ENCODE measurements at regions not wholly inside any gene's neighbourhood (a gene's known extent, or its start where the extent isn't known, plus 50 kb on each side); places are given as distances from the start of the nearest gene placed in this dataset.
A peak's percentile ranks its signal among the peaks of the same experiment; 100 is the strongest.

DNA sequence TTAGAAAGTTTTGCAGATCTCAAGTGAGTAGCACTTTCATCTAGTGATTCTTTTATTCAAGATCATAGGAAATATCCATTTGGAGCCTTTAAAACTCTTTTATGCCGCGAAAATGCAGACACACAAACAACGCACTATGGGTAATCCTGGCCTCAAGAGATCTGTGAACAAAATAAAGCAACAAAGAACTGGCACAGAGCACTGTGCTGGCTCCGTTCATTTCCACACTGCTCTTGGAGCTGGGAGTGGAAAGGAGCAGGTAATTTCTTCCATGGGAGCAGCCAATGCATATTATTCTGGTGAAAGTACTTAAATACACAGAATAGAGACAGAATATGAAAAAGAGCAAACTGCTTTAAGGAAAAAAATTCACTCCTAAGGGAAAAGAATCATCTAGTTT, 172.7 kb upstream of the FRG1 start:
- no peak overlapping the region for H3K4me3 Mint-ChIP-seq
- no peaks in the 10 kb centered on the region for H3K4me1 Mint-ChIP-seq
- no peaks in the 10 kb centered on the region for H3K9me3 Mint-ChIP-seq
- H3K27me3 Mint-ChIP-seq = no peaks in the 10 kb centered on the region
- H3K36me3 Mint-ChIP-seq = no peaks in the 10 kb centered on the region
- no peak overlapping the region for H3K27ac Mint-ChIP-seq
- DNase-seq = no peak
- no peak for ATAC-seq (replicated peaks)

DNA sequence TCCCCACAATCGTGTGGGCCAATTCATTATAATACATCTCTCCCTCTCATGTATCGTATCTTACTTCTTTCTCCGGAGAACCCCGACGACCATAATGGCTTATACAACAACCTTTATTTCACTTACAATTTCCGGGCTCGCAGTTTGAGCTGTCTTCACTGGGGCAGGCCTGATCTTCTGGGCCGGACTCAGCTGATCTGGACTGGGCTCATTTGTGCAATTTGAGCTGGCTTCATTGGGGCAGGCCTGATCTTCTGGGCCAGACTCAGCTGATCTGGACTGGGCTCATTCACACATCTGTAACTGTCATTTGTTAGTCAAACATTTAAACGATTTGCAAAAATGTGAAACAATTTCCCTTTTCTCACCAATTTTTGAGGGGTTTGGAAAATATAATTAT, 171.5 kb upstream of the FRG1 start:
- Mint-ChIP-seq H3K27me3 (no peaks in the 10 kb centered on the region), H3K27ac (no peak overlapping the region), H3K9me3 (peaks cover 0 to 1% of the 10 kb centered on the region in 2 donors), H3K36me3 (no peaks in the 10 kb centered on the region), H3K4me3 (no peak overlapping the region), H3K4me1 (no peaks in the 10 kb centered on the region)
- ATAC-seq (replicated peaks) (no peak), DNase-seq (no peak)

GRCh38 chr4:189771696-189772361, 168.8 kb upstream of the FRG1 start:
- Mint-ChIP-seq H3K36me3 (no peaks in the 10 kb centered on the region), H3K9me3 (peaks cover 0 to 1% of the 10 kb centered on the region in 2 donors), H3K4me1 (no peaks in the 10 kb centered on the region), H3K4me3 (no peak overlapping the region), H3K27me3 (no peaks in the 10 kb centered on the region), H3K27ac (no peak overlapping the region)
- DNase-seq = no peak
- ATAC-seq (replicated peaks) = no peak

DNA sequence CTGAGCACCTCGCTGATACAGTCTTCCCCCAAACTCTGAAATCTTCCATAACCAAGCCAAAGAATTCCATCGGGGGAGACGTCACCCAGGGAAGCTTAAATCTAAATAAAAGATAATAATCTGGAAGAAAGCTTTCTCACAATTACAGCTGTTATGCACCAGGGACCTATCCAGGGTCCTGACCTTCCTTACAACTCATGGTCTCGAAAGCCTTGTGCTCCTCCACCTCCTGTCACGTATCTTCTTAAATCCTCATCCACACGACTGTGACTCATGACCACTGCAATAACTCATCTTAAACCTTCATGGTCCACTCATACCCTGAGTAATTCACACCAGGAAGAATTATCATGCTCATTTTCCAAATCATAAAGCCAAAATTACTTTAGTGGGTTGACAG, 166.8 kb upstream of the FRG1 start:
- no peaks in the 10 kb centered on the region for H3K27me3 Mint-ChIP-seq
- no peak overlapping the region for H3K4me3 Mint-ChIP-seq
- ATAC-seq (replicated peaks) (no peak), DNase-seq (no peak)
- no peaks in the 10 kb centered on the region for H3K36me3 Mint-ChIP-seq
- H3K4me1 Mint-ChIP-seq = no peaks in the 10 kb centered on the region
- H3K27ac Mint-ChIP-seq = no peak overlapping the region
- peaks cover 1 to 3% of the 10 kb centered on the region in 2 donors for H3K9me3 Mint-ChIP-seq

DNA sequence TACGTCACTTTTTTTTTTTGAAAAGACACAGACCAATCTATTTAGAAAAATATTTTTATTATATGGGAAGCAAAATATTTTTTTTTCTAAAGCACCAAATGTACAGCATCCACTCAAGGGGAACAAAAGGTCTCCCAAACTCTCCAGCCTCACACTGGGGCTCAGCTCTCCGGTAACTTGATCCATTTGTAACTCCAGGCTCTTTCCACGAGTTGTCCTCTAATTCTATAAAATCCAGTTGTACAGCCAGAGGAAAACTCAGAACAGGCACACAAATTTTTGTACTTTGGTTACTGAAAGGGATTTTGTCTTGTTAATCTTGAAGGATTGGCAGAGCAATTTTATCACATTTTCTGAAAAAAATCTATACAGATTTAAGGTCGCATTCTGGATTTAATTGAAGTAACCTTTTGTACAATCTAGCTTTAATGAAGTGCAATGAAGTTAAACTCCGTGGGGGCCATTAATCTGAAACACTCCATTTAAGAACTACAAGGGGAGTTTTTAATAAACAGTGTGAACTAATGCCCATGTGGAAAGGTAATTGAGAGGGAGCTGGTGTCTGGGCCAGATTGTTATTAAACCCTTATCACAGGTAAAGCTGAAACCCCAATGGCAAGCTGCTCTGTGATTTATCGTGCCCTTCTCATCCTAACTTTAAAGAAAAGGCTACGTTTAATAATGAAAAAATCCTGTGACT, 161.2 kb upstream of the FRG1 start:
- H3K27ac Mint-ChIP-seq = no peak overlapping the region
- no peak overlapping the region for H3K4me3 Mint-ChIP-seq
- ATAC-seq (replicated peaks) (no peak), DNase-seq (no peak)
- H3K27me3 Mint-ChIP-seq = no peaks in the 10 kb centered on the region
- no peaks in the 10 kb centered on the region for H3K36me3 Mint-ChIP-seq
- H3K9me3 Mint-ChIP-seq = peaks cover 3 to 11% of the 10 kb centered on the region in 2 donors
- H3K4me1 Mint-ChIP-seq = no peaks in the 10 kb centered on the region

DNA sequence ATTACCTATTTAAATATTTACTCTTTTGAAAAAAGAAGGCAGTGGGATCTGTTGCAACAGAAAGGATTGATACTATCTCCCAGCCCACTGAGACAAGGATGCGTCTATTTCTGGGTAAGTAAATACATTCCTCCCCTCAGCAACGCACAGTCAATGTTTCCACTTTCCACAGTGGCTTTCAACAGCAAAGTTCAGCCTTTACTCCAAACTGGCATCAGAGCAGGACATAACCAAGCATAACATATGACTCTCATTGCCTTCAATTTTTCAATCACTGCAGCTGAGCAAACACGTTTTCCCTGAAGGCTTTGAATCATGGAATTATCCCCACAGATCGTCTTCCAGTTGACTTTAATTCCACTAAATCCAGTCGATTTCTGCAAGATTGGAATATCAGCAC, 160.3 kb upstream of the FRG1 start:
- Mint-ChIP-seq H3K4me1 (no peaks in the 10 kb centered on the region), H3K27me3 (no peaks in the 10 kb centered on the region), H3K36me3 (no peaks in the 10 kb centered on the region), H3K9me3 (peaks cover 3 to 11% of the 10 kb centered on the region in 2 donors), H3K4me3 (no peak overlapping the region), H3K27ac (no peak overlapping the region)
- DNase-seq (no peak), ATAC-seq (replicated peaks) (no peak)

- H3K9me3 Mint-ChIP-seq = peaks cover 0 to 11% of the 10 kb centered on the region in 2 donors
- no peak overlapping the region for H3K4me3 Mint-ChIP-seq
- H3K4me1 Mint-ChIP-seq = no peaks in the 10 kb centered on the region
- H3K27ac Mint-ChIP-seq = no peak overlapping the region
- H3K36me3 Mint-ChIP-seq = no peaks in the 10 kb centered on the region
- ATAC-seq (replicated peaks) = no peak
- H3K27me3 Mint-ChIP-seq = no peaks in the 10 kb centered on the region
- DNase-seq = no peak
Measured at GRCh38 chr4:189784651-189785050, 156.0 kb upstream of the FRG1 start.

GRCh38 chr4:189785257-189785656, 155.4 kb upstream of the FRG1 start:
- DNase-seq (no peak), ATAC-seq (replicated peaks) (peak in 1 of 2 donors; percentile 21)
- peaks cover 0 to 11% of the 10 kb centered on the region in 2 donors for H3K9me3 Mint-ChIP-seq
- no peaks in the 10 kb centered on the region for H3K4me1 Mint-ChIP-seq
- no peaks in the 10 kb centered on the region for H3K36me3 Mint-ChIP-seq
- H3K27me3 Mint-ChIP-seq = no peaks in the 10 kb centered on the region
- no peak overlapping the region for H3K27ac Mint-ChIP-seq
- H3K4me3 Mint-ChIP-seq = no peak overlapping the region

- Mint-ChIP-seq H3K27me3 (no peaks in the 10 kb centered on the region), H3K36me3 (no peaks in the 10 kb centered on the region), H3K27ac (no peak overlapping the region), H3K4me3 (no peak overlapping the region), H3K9me3 (peaks cover 0 to 10% of the 10 kb centered on the region in 2 donors), H3K4me1 (no peaks in the 10 kb centered on the region)
- DNase-seq = no peak
- ATAC-seq (replicated peaks) = no peak
Measured at GRCh38 chr4:189786447-189786846, 154.2 kb upstream of the FRG1 start.

- ATAC-seq (replicated peaks) (no peak), DNase-seq (no peak)
- Mint-ChIP-seq H3K36me3 (no peaks in the 10 kb centered on the region), H3K4me3 (no peak overlapping the region), H3K27me3 (no peaks in the 10 kb centered on the region), H3K9me3 (peaks cover 0 to 3% of the 10 kb centered on the region in 2 donors), H3K27ac (no peak overlapping the region), H3K4me1 (no peaks in the 10 kb centered on the region)
Measured at GRCh38 chr4:189787216-189788031, 153.2 kb upstream of the FRG1 start.

DNA sequence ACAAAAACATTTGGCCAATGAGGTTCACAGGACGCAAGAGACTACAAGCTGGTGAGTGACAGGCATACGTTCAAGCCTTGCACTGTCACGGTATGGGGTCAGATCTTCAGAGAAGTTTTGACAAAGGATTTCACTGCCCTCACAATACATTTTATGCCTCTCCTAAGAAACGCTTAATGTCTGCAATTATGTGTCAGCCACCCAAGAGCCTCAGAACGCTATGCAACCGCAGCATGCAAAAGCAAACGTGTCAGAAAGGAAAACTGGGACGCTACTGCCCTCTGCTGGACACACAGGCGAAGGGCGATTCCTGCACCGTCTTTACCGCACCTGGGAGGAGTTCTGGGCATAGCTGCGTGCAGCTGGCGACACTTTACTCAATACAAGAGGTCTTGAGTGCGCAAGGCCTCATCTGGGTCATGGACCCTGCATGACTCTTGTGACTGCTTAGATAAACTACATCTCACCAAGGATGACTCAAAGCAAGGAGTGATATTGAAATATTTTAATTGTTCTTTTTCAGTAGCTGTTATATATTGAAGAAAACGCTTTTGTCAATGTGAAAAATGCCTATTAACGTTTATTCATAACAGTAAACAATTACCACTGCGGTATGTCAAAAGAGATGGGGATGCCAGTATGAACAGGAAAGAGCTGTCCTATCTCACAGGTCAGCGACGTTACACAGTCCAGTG, 147.6 kb upstream of the FRG1 start:
- H3K9me3 Mint-ChIP-seq = no peaks in the 10 kb centered on the region
- H3K4me1 Mint-ChIP-seq = peaks cover 4 to 5% of the 10 kb centered on the region in 2 donors
- H3K36me3 Mint-ChIP-seq = no peaks in the 10 kb centered on the region
- no peak overlapping the region for H3K4me3 Mint-ChIP-seq
- ATAC-seq (replicated peaks) = peak; percentile 83 to 91
- peak; percentile 48 for DNase-seq
- H3K27me3 Mint-ChIP-seq = no peaks in the 10 kb centered on the region
- no peak overlapping the region for H3K27ac Mint-ChIP-seq

DNA sequence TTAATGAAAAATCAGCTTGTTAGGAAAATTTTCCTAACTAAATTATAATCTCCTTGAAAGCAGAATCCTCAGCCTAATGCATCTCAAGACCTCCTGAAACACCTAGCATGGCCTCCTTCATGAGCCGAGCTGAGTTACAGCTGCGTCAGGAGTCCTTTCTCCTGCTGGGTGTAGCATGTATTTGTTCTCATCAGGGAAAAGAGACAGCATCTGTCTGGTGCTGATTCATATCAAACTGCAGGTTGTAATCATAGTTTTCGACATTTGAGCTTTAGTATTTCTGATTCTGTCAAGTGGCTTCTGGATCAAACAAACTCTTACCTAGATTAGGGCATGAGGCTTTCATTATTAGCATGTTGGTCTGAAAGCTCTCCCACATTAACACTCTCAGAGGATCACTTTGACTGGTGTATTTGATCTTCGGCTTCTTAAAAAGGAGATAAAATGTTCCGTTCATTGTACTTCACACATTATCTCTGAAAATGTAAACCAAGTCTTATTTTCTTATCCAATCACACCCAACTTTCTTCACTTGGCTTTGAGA, 140.1 kb upstream of the FRG1 start:
- Mint-ChIP-seq H3K27me3 (no peaks in the 10 kb centered on the region), H3K4me3 (no peak overlapping the region), H3K27ac (no peak overlapping the region), H3K9me3 (peaks cover 4 to 5% of the 10 kb centered on the region in 2 donors), H3K36me3 (peaks cover 0 to 3% of the 10 kb centered on the region in 2 donors), H3K4me1 (no peaks in the 10 kb centered on the region)
- ATAC-seq (replicated peaks) = no peak
- DNase-seq = no peak

DNA sequence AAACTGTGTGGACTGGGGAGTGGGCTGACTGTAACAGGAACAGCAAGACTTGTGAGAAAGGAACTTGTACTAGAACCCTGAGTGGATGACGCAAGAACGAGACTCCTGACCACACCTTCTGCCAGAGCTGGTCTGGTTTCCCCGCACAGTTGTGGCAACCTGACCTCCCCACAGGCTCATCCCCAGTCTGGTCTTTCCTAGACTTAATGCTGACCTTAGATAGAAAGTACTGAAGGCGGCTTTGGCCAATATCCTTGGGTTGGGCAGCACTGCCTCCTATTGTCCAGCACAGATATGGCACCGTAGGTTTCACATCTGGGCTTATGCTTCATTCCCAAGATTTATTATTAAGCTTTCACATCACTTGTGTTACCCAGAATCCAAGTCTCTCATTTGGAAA, 137.8 kb upstream of the FRG1 start:
- ATAC-seq (replicated peaks) (no peak), DNase-seq (no peak)
- Mint-ChIP-seq H3K4me1 (no peaks in the 10 kb centered on the region), H3K9me3 (peaks cover 8 to 12% of the 10 kb centered on the region in 2 donors), H3K27me3 (no peaks in the 10 kb centered on the region), H3K36me3 (peaks cover 0 to 3% of the 10 kb centered on the region in 2 donors), H3K27ac (no peak overlapping the region), H3K4me3 (no peak overlapping the region)

- DNase-seq = no peak
- Mint-ChIP-seq H3K9me3 (peaks cover 10 to 14% of the 10 kb centered on the region in 2 donors), H3K4me1 (no peaks in the 10 kb centered on the region), H3K27ac (no peak overlapping the region), H3K4me3 (no peak overlapping the region), H3K36me3 (peaks cover 0 to 3% of the 10 kb centered on the region in 2 donors), H3K27me3 (no peaks in the 10 kb centered on the region)
- ATAC-seq (replicated peaks) = no peak
Measured at GRCh38 chr4:189804894-189805293, 135.8 kb upstream of the FRG1 start.

Measured in stimulated activated naive B cell treated with anti-CD40 and anti-IgM and Interleukin-4, amounts not matched to agents 10 μg/mL and 1 μg/mL and 100 μg/mL, for 72 hours (primary cell).